Psoas muscle (tissue), 7 donors: ENCODE measurements at regions not wholly inside any gene's neighbourhood (a gene's known extent, or its start where the extent isn't known, plus 50 kb on each side); places are given as distances from the start of the nearest gene placed in this dataset.

Experiments
- ATAC-seq, 4 donors: fragments of 200-7000 bp; cut with Tn5 transposase; one replicate each; pipeline ENCODE4 v1.9.1; 2020; ENCODE audit warnings: moderate library complexity in 3 of 4, mild to moderate bottlenecking in 2 of 4
- DNase-seq, 2 donors: peaks; one replicate each; pipeline ENCODE4 v3.0.0-alpha.2; 2020
- H3K27ac ChIP-seq: fragments of 200-600 bp; one replicate; pipeline ENCODE4 v1.8.0; 2022
- H3K27me3 ChIP-seq, 3 donors: fragments of 200-600 bp in 1 of 3; one replicate each; pipeline versions ENCODE4 v1.6.1 to v1.8.0; 2013 to 2022; ENCODE audit warnings: low read length in 2 of 3, mild to moderate bottlenecking in 2 of 3, moderate library complexity in 1 of 3; ENCODE audit not compliant: insufficient read depth in 3 of 3
- H3K36me3 ChIP-seq, 2 donors: fragments of 200-600 bp in 1 of 2; one replicate each; pipeline versions ENCODE4 v1.6.1 to v1.8.0; 2013 to 2022; ENCODE audit warnings: low read depth in 1 of 2, mild to moderate bottlenecking in 1 of 2, moderate library complexity in 1 of 2; ENCODE audit not compliant: insufficient read depth in 1 of 2
- H3K4me1 ChIP-seq: fragments of 200-600 bp; one replicate; pipeline ENCODE4 v1.8.0; 2022
- H3K4me3 ChIP-seq: fragments of 200-600 bp; one replicate; pipeline ENCODE4 v1.8.0; 2022; ENCODE audit warnings: mild to moderate bottlenecking
- H3K9me3 ChIP-seq: fragments of 200-600 bp; one replicate; pipeline ENCODE4 v1.8.0; 2022
- WGBS, 3 donors: extraction: QIAGEN DNeasy Blood & Tissue Kit; methylation state at CpG; one replicate each; pipeline versions ENCODE4 v1.1.6 to v1.1.7; 2013; 5-methylcytosine and 5-hydroxymethylcytosine counted together
- intact Hi-C, 2 donors: fragments of 100-400 bp; cut with DNase I; formaldehyde crosslinking; loops; one replicate each; pipeline versions ENCODE4 v1.11.0 to v1.14.2; 2022
- TF ChIP-seq, protein P1 (sequence below): fragments of 200-600 bp; IDR thresholded peaks from one replicate; pipeline ENCODE4 v1.8.0; 2022; ENCODE audit warnings: antibody characterized with exemption
- donor health status: healthy with polysubstance abuse.
- donor health status: DM: no; HTN: no; CAD: no; lungs with moderate emphysema.
- donor health status: Bipolar disorder and iron deficiency.
- donor health status: healthy.
- donor health status: DM: yes; HTN: yes; CAD: no.
- donor health status: DM: no; HTN: no; CAD: no.
- donor health status: DM: yes; HTN: yes; CAD: no.

DNA sequence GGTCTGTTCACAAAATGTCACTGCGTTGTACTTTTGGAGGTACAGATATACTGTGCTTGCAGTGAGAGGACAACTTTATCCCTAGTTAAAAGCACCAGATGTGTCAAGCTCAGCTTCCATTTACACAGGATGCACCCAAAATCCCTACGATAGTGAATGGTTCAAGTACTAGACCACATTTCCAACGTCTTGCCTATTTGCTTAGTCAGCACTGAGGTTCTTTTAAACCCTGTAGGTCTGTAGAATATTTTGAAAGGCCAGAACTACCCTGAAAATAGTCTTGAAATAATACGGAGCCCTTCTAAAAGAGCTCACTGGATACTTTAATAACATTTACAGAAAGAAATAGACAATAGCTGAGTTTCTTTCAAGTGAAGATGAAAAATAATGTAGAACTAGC, 466.1 kb downstream of the FUT8 start:
- Histone ChIP-seq H3K27me3 (peaks cover 0 to 2% (median 0%) of the 10 kb centered on the region in 3 donors), H3K36me3 (no peaks in the 10 kb centered on the region), H3K4me3 (no peak overlapping the region), H3K27ac (no peak overlapping the region), H3K4me1 (no peaks in the 10 kb centered on the region), H3K9me3 (peaks cover 4% of the 10 kb centered on the region)
- ATAC-seq: no peak
- TF ChIP-seq, protein P1, sequence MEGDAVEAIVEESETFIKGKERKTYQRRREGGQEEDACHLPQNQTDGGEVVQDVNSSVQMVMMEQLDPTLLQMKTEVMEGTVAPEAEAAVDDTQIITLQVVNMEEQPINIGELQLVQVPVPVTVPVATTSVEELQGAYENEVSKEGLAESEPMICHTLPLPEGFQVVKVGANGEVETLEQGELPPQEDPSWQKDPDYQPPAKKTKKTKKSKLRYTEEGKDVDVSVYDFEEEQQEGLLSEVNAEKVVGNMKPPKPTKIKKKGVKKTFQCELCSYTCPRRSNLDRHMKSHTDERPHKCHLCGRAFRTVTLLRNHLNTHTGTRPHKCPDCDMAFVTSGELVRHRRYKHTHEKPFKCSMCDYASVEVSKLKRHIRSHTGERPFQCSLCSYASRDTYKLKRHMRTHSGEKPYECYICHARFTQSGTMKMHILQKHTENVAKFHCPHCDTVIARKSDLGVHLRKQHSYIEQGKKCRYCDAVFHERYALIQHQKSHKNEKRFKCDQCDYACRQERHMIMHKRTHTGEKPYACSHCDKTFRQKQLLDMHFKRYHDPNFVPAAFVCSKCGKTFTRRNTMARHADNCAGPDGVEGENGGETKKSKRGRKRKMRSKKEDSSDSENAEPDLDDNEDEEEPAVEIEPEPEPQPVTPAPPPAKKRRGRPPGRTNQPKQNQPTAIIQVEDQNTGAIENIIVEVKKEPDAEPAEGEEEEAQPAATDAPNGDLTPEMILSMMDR: no peak
- WGBS, 3 donors: 80 to 84% (median 84%) methylated on average over 4 of the region's 4 CpGs
- DNase-seq: no peak
- intact Hi-C loops: no loop called here

DNA sequence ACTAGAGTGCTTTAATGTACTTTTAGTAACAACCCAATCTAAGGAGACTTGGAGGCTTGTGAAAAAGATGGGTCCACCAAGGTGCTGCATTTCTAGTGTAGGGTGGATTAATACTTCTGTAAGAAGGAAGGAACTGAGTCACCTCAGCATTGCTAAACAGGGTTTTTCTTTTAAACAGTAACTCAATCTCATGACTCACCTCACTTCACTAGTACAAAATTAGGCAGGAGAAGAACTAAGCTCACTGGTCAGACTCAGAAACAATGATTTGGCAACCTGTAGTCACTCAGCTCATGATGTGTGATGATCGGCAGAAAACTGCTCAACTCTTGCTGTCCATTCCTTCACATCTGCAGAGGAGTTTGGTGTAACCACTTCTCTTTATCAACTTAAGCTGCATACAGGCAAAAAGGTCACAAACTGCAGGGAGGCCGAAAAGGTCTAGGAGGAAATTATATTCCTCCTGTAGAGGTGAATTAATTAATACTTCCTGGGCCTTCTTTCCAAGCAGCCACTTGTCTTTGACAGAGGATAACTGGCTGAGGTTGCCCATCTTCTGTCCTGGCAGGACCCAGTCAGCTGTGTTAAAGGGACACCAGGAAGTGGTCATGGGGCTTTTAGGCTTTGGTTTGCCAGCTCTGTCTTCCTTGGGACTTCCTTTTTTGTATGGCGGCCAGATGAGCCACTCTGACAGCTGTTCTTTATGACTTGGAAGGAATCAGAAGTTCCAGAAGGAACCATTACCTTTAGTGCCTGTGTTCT, 466.9 kb downstream of the FUT8 start:
- ATAC-seq: no peak
- TF ChIP-seq, protein P1: no peak
- H3K27ac ChIP-seq: no peak overlapping the region
- DNase-seq: no peak
- intact Hi-C loops: no loop called here
- H3K4me3 ChIP-seq: no peak overlapping the region
- H3K27me3 ChIP-seq: peaks cover 0 to 2% (median 0%) of the 10 kb centered on the region in 3 donors
- H3K4me1 ChIP-seq: no peaks in the 10 kb centered on the region
- H3K36me3 ChIP-seq: no peaks in the 10 kb centered on the region
- 62 to 70% (median 64%) methylated on average over 3 of the region's 3 CpGs for WGBS, 3 donors
- H3K9me3 ChIP-seq: peaks cover 4% of the 10 kb centered on the region

DNA sequence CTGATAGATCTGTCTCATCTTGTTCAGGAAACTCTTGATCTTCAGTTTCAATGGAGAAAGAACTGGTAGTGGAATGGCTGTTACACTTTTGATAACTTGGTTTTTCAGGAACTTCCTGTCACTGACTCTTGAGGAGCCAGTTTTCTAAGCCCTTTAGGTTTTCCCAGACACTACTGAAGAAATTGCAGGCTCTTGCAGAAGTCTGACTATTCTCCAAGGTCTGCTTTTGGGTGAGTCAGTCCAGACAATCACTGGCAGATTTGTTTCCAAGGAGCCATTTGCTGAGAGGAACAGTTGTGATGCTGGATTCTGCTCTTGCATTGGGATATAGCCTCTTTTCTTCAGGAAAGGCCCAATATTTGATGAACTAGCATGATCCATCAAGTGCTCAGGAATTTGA, 468.0 kb downstream of the FUT8 start:
- Histone ChIP-seq H3K9me3 (peaks cover 4% of the 10 kb centered on the region), H3K4me1 (no peaks in the 10 kb centered on the region), H3K4me3 (no peak overlapping the region), H3K36me3 (no peaks in the 10 kb centered on the region), H3K27ac (no peak overlapping the region), H3K27me3 (peaks cover 0 to 2% (median 0%) of the 10 kb centered on the region in 3 donors)
- no peak for DNase-seq
- no peak for ATAC-seq
- TF ChIP-seq, protein P1: no peak
- intact Hi-C loops: no loop called here

DNA sequence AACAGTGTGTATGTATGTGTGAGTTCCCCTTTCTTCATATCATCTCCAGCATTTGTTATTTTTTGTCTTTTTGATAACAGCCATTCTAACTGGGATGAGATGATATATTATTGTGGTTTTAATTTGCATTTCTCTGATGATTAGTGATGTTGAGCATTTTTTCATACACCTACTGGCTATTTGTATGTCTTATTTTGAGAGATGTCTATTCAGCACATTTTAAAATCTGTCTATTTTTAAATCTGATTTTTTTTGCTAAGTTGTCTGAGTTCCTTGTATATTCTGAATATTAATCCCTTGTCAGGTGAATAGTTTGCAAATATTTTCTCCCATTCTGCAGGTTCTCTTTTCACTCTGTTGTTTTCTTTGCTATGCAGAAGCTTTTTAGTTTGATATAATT, 469.1 kb downstream of the FUT8 start:
- Histone ChIP-seq H3K4me3 (no peak overlapping the region), H3K27ac (no peak overlapping the region), H3K27me3 (peaks cover 0 to 2% (median 0%) of the 10 kb centered on the region in 3 donors), H3K36me3 (no peaks in the 10 kb centered on the region), H3K9me3 (peaks cover 4% of the 10 kb centered on the region), H3K4me1 (no peaks in the 10 kb centered on the region)
- DNase-seq: no peak
- TF ChIP-seq, protein P1: no peak
- intact Hi-C loops: no loop called here
- ATAC-seq: no peak

DNA sequence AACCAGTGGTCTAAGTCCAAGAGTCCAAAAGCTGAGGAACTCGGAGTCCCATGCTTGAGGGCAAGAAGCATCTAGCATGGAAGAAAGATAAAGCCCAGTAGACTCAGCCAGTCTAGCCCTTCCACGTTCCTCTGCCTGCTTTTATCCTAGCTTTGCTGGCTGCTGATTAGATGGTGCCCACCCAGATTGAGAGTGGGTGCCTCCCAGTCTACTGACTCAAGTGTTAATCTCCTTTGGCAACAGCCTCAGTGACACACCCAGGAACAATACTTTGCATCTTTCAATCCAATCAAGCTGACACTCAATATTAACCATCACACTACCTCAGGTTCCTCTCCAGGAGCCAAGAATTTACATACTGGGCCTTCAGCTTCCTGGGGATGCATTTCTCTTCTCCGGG, 476.1 kb downstream of the FUT8 start:
- Histone ChIP-seq H3K4me1 (no peaks in the 10 kb centered on the region), H3K4me3 (no peak overlapping the region), H3K9me3 (no peaks in the 10 kb centered on the region), H3K27me3 (no peaks in the 10 kb centered on the region), H3K36me3 (no peaks in the 10 kb centered on the region), H3K27ac (no peak overlapping the region)
- intact Hi-C loops: no loop called here
- WGBS, 3 donors: 43 to 69% (median 63%) methylated on average over 3 of the region's 3 CpGs
- ATAC-seq: no peak
- DNase-seq: no peak
- TF ChIP-seq, protein P1: no peak
